Stimulated activated CD8-positive, alpha-beta memory T cell treated with anti-CD3 and anti-CD28 coated beads, Interleukin-15, amount 100 ng/mL, for 4 hours (primary cell): ENCODE measurements at regions not wholly inside any gene's neighbourhood (a gene's known extent, or its start where the extent isn't known, plus 50 kb on each side); places are given as distances from the start of the nearest gene placed in this dataset.

ENCODE experiments used
- DNase-seq, 2 donors: peaks; one replicate each; pipeline ENCODE4 v3.0.0-alpha.2; 2020; ENCODE audit warnings: low read depth in 2 of 2

GRCh38 chr16:86930663-86931373 lies 352.5 kb downstream of the FOXL1 start:
- DNase-seq: no peak

DNA sequence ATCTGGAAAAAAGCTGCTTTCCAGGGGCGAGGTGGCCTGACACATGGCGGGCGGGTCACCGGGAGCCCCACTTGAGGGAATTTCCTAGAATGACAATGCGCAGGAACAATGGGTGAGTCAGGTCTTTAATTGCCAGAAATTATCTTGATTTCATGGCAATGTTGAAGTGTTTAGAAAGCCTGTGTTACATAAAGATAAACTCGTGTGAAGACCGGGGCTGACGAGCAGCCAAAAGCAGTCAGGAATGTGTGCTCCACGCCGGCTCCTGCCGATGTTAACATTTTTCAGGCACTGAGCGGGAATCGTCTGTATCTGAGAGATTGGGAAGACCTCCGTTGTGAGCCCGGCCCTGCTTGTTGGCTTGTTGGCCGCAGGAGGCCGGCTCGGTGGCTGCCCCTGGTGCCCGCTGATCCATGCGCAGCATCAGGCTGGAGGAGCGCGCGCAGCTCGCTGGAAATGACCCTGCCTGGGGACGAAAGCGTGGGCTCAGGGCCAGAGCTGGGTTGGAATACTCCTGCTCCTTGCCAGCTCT lies 353.1 kb downstream of the FOXL1 start:
- DNase-seq: no peak

- DNase-seq: no peak
Measured at GRCh38 chr16:86932130-86932982, 354.0 kb downstream of the FOXL1 start.

DNA sequence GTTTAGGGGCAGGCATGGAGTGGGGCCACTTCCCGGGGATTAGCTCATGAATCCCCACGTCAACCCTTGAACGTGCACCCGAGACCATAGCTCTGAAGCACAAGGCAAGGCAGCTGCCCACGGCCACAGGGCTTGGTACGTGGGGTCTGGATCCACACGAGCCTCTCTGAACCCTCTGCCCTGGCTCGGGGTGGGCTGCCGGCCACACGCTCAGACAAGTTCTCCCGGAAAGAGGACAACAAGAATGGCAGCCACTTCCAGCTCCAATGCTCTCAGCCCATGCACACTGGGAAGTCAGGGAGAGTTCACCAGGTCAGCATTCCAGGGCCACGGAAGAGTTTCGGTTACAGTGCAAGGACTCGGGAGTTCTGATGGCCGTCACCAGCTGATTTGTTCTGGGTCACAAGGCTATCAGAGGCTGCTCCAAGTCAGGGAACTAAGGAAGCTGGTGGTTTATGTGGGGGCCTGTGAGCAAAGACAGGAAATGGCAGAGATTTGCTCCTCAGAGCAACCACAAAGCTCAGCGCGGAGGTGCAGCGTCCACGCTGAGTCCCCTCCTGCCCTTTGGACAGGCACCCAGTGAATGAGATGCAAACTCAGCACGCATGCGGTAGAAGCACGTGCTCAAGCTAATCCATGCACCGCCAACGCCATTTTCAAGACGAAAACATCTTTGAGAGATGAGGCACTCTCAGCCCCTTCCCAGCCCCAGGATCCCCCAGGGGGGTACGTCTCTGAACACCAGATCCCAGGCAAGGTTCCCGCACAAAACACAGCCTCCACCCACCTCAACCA lies 356.4 kb downstream of the FOXL1 start:
- DNase-seq: no peak

- no peak for DNase-seq
Measured at GRCh38 chr16:86939609-86940008, 361.3 kb downstream of the FOXL1 start.

DNA sequence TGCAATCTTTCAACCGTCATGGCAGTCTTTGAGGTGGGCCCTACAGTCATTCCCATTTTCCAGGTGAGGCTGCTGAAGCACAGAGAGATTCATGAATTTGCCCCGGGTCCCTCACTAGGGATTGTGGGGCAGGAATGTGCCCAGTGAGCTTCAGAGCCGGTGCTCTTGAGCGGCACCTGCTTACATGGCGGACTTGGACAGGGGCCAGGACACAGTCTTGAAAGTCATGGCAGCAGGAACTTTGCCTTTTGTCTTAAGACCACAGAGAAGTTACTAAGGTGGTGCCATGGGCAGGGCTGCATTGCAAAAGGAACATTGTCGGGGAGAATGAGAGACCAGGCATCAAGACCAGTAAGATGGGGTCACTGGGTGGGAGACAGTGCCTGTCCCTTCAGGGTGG lies 363.4 kb downstream of the FOXL1 start:
- no peak for DNase-seq

DNA sequence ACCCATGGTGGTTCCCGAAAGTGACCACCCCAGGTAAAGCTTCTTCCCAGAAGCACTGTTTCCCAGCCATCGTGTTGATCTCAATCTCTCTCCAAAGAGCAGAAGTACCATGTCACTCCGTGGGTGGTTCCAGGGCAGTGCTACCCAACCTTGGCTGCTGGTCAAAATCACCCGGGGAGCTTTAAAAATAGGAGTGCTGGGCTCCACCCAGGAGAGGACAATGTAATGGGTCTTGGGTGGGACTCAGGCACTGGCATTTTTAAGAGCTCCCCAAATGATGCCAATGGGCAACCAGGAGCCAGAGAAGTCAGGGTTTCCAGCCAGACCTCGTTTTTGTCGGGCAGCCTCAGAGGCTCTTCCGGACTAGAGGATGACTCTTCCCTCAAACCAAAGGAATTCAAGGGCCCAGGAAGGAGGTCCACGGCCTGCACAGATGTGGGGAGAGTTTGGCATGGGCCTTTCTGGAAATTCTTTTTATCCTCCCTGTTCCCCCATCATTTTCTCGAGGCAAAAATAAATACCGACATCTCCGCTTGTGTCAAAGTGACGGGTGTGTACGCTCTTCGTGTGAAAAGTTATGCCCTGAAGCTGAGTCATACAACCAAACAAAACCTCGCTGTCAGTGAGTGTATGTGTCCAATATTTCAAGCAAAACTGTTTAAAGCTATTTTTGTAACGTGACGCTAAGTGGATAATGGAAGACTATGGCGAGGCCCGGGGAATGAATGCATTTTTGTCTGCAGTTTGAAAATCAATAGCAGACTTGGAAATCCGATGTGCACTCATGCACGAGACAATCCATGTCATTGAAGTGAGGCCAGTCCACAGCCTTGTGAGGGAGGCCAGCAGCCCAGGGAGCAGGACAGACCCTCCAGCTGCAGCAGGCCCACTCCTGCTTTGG lies 364.1 kb downstream of the FOXL1 start:
- DNase-seq: no peak

DNA sequence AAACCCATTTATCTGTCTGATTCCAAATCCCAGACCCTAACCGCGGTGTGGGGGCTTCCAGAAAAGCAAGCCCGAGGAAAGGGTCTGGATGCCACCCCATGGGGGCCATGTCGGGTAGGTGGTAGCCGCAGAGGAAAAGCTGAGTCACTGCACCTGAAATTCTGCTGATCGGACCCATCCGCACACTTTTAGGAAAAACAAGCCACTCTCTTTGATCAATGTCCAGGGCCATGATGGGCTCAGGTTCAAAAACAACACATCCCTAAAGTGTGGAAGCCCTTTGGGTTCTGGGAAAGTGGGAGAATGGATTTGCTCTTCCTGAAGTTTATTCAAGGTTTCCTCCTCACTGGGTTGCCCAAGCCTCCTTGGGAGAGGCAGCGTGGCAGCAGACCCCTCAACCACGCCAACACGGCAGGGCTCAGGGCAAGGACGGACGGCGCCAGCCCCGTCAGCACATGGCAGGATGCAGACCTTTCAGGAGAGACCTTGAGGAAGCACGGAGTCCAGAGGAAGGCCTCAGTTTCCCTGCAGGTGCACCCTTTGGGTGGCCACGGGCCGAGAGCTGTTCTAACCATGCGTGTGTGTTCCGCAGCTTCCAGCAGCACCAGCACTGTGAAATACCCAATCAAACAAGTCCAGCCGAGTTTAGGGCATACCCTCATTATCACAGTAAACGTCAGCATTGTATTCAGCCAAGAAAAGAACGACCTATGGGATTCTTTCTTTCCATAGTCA lies 367.0 kb downstream of the FOXL1 start:
- no peak for DNase-seq

GRCh38 chr16:86946396-86946795 lies 368.0 kb downstream of the FOXL1 start:
- DNase-seq: no peak

GRCh38 chr16:86946981-86947380 lies 368.6 kb downstream of the FOXL1 start:
- no peak for DNase-seq

GRCh38 chr16:86948046-86948445 lies 369.1 kb downstream of the C16orf95 start:
- DNase-seq: no peak

- DNase-seq: no peak
Measured at GRCh38 chr16:86949116-86949515, 368.1 kb downstream of the C16orf95 start.

DNA sequence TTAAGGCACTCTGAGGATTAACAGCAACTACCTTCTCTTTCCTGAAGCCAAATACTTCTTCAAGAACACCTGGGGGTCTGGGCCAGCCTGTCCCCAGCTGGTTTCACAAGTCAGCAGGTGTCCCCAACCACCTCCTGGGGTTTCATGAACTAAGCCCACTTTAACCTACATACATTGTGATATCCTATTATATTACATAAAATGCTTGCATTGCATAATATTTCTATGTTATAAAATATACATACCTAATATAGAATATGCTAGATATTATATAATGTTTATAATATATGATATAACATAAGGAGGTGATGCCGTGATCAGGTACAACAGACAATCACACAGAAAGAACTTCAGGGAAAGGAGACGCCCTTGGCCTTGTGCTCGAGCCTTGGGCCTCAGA lies 367.6 kb downstream of the C16orf95 start:
- DNase-seq: no peak

DNA sequence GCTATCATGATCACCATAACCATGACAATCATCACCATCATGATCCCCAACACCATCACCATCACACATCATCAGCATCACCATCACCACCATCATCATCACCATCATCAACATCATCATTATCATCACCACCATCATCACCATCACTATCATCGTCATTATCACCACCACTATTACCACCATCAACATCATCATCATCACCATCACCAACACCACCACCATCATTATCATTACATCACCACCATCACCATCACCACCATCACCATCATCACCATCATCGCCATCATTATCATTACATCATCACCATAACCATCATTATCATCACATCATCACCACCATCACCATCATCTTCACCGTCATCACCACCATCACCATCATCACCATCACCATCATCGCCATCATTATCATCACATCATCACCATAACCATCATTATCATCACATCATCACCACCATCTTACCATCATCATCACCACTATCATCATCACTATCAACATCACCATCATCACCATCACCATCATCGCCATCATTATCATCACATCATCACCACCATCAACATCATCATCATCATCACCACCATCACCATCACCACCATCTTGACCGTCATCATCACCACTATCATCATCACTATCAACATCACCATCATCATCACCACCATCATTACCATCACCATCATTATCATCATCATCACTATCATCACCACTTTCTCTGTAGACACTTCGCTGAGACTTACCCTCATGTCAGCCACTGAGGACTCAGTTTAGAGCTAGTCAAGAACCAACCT lies 366.0 kb downstream of the C16orf95 start:
- no peak for DNase-seq

DNA sequence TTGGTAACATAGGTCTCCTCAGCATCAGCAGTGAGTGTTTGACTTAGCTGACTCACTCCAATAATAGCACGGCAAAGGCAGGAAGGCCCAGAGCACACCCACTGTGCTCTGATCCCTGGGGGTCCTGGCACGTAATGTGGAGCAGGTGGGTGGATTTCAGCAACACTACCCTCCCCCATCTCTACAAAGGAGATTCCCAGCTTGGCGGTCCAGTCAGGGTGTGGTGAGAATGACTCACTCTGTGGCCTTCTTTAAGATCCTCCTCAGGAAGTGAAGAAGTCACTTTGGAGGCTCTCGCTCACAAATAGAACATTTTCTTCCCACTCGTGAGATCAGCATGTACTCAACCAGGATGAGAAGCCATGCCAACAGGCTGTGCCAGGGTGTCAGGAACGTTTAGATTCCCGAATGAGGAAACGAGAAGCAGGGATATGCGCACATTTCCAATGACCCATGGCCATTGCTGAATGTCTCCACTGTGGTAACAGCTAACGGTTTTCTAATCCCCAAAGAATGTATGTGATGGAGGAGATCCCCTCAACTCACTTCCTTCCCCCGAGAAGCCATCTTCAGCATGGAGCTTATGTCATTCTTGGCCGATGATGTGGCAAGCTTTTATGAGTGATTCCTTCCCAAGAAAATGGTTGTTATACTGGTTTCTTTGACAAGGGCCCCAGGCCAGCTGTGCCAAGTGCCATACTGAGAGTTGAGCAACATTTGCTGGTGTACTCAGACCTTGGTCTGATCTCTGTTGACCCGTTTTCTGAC lies 365.2 kb downstream of the C16orf95 start:
- DNase-seq: no peak

GRCh38 chr16:86952769-86953168 lies 364.4 kb downstream of the C16orf95 start:
- DNase-seq: no peak

DNA sequence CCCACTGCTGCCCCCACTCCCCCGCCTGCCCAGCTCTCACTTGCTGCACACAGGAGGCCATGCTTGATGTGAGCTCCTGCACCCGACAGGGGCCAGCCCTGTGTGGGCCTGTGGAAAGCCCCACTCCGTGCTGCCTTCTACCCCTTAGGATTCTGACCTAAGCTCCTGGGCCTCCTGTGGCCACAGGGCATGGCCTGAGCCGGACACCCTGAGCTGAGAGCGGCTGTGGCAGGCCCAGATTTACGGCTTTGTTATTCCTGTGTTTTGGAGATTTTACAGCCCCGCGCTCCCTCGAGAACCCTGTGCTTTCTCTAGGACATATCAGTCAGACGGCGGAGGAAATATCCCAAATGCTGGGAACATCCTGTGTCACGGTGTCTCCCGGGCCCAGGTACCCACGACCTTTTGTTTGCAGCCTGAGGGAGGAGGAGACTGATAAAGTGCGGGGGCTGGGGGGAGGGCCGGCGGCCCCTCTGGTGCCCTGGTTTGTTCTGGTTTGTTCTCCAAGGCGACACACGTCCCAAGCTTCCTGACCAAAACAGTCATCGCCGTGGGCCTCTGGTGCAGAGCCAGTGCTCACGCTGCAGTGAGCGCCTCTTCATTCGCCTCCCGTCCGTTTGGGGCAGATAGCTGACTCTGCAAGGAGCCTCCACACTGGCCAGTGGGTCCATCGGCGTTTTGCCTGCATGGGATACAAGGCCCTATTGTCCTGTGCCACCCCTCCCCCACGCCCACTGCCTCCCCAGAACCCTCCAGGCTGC lies 363.4 kb downstream of the C16orf95 start:
- no peak for DNase-seq
